ENCODE measurements at regions not wholly inside any gene's neighbourhood (a gene's known extent, or its start where the extent isn't known, plus 50 kb on each side); places are given as distances from the start of the nearest gene placed in this dataset.
"Not testable (repeated sequence)": the region's sequence is repeated elsewhere in the genome, so short reads cannot be mapped to it uniquely, and the experiment has no call there.

DNA sequence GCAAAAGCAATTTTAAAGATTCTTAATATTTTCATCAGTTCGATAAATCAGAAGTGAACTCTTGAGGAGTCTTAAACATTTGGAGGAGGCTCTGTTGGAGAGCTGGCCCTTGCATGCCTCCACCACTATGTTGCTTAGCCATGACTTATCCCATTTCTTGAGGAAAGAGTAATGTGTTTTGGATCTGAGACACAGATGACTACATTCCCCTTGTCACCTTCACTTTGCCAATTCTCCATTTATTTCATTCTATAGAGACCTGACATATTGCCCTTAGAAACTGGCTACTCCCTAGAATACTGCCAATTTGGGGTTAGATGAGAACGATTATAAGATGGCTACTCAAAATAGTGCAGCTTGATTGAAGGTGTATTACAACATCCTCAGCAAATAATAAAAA, 157.4 kb upstream of the TMEM260 start:
- DNase-seq (ENCODE audit: low spot score) = no peak

GRCh38 chr14:56422703-56423213, 156.8 kb upstream of the TMEM260 start:
- DNase-seq (ENCODE audit: low spot score) = peak; percentile 38

GRCh38 chr14:56423544-56423943, 156.1 kb upstream of the TMEM260 start:
- no peak for DNase-seq (ENCODE audit: low spot score)

DNA sequence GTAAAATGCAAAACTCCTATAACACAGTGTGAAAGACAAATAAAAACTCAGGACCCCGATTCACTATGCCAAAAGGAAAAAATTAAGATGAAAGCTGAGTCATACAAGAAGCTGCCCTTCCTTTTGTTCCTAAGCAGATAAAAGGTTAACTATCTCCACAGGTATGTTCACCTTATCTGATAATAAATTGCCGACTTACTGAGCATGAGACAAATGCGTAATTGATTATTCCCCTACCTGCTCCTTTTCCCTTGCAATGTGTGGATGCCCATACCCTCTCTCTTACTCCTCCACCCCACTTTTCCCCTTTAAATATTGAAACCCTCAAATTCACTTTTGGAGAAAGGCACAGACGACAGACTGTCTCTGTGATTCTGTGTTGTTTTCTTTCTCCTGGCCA, 148.6 kb upstream of the TMEM260 start:
- no peak for DNase-seq (ENCODE audit: low spot score)

- no peak for DNase-seq (ENCODE audit: low spot score)
Observed at GRCh38 chr14:56449670-56450213, 129.9 kb upstream of the TMEM260 start.

DNA sequence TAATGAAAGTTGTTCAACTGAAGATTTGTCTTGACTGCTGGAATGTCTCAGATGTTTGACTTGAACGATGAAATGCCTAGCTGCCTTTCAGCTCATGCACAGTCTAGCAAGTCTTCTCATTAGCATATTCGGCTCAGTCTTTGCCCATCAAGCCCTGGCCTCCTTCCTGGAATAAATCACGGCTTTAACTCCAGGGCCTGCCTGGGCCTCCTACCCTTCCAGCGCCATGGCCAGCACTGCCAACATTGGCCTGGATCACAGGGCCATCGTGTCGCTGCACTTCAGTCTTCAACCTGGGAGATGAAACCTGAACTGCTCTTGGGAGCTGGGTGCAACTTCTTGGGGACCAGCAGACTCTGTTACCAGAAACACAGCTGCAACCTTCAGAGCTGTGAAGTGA, 126.7 kb upstream of the TMEM260 start:
- no peak for DNase-seq (ENCODE audit: low spot score)

DNA sequence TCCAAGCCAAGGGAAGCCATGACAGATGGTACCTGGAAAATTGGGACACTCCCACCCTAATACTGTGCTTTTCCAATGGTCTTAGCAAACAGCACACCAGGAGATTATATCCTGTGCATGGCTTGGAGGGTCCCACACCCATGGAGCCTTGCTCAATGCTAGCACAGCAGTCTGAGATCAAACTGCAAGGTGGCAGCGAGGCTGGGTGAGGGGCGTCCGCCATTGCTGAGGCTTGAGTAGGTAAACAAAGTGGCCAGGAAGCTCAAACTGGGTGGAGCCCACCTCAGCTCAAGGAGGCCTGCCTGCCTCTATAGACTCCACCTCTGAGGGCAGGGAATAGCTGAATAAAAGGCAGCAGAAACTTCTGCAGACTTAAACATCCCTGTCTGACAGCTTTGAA, 124.9 kb upstream of the TMEM260 start:
- DNase-seq (ENCODE audit: low spot score) = not testable (repeated sequence)

DNA sequence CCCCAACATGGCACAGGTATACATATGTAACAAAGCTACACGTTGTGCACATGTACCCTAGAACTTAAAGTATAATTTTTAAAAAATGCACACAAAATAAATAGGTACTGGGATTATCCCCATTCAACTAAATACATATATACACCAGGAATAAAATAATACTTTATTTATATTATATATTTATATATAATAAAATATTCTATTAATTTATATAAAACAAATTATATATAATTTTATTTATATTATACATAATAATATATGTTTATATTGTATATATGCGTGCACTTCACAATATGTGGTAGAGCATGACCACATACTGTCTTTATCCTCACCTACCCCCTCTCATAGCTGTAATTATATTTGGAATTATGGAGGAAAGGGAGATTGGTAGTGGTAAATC, 119.1 kb upstream of the TMEM260 start:
- DNase-seq (ENCODE audit: low spot score) = no peak

DNA sequence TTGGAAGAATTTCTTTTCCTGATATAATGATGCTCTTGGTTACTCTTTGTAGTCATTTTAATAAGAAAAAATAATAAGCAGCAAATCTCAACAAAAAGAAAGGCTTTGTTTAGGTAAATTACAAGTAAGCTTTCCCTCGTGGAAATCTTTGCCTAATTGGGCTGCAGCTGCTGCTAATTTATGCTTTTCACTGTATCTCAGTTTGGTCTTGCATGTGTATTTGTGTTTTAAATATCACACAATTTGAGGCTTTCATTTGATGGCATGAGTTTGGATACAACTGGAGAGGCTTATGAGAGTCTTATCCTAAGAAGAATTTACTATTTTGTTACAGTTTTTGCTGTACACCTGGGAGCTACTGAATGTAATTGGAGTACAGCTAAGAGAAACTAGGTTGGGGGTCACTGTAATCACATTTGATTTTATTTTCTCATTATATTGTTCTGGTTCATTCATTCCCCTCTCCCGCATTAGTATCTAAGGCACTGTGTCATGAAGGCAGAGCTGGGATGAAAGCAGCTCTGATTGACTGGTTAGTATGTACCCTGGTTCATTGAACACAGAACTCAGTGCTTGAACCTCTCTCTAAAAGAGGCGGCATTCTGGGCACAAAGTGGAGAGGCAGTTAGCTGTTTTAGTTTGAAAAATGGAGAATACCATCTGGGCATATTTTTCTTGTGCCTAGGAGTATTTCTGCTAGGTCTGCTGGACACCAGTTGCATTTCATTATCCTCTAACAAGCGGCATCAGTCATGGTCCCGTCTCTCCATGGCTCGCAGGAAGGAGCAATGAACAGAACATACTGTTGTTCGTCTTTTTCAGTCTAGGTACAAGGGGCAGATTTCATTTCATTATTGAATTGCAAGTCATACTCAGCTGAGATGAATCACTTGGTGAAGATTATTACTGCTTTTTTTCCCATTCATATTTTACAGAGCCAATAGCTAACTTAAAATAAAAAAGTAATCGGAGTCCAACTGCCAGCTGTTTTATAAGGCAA, 118.0 kb upstream of the TMEM260 start:
- no peak for DNase-seq (ENCODE audit: low spot score)

- DNase-seq (ENCODE audit: low spot score) = no peak
Observed at GRCh38 chr14:56463271-56463890, 116.2 kb upstream of the TMEM260 start.

- no peak for DNase-seq (ENCODE audit: low spot score)
Observed at GRCh38 chr14:56471056-56471455, 108.5 kb upstream of the TMEM260 start.

DNA sequence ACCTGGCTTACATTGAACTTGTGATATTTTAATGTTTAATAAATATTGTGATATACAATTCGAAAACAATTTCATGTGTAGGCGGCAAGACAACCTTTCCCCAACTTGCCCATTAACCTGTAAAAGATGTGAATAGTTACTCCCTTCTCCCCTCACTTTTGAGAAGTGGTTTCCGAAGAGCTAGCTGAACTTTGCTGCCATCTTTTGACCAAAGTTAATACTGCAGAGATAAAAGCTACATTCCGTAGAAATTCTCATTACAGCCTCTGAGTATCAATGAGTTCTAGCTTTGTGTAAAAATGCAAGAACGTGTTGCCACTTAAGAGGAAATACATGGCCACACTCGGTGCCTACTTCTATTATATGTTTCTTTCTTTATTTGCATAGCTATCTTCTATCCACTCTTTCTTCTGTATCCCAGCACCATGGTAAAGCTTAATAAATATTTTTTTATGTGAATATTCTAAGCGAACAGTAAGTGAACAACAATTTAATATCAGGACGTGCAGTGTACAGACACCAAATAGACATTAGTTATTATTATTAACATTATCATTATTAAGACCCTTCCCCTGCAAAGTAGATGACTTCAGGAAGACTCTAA, 105.1 kb upstream of the TMEM260 start:
- peak; percentile 26 for DNase-seq (ENCODE audit: low spot score)

- peak; percentile 4 for DNase-seq (ENCODE audit: low spot score)
Observed at GRCh38 chr14:56482310-56482911, 97.2 kb upstream of the TMEM260 start.

- no peak for DNase-seq (ENCODE audit: low spot score)
Observed at GRCh38 chr14:56487090-56487667, 92.4 kb upstream of the TMEM260 start.

- DNase-seq (ENCODE audit: low spot score) = no peak
Observed at GRCh38 chr14:56487761-56488160, 91.8 kb upstream of the TMEM260 start.

DNA sequence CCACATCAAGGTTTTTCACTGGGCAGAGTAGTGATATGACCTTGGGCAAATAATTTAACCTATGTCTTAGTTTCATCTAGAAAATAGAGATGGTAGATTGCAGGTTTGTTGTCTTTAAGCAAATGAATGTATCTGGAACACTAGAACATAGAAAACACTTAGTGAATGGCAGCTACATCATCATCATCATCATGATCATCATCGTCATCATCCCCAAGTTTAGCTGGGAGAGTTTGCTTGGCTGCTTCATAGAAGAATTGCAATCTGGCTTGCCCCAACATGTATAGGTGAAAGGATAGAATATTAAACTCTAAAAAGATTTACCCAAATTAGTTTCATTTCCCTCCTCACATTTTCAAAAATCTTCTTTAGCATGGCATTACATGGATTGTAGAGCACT, 91.3 kb upstream of the TMEM260 start:
- DNase-seq (ENCODE audit: low spot score) = no peak

GRCh38 chr14:56490379-56490778, 89.2 kb upstream of the TMEM260 start:
- peak; percentile 5 for DNase-seq (ENCODE audit: low spot score)

- peak; percentile 14 for DNase-seq (ENCODE audit: low spot score)
Observed at GRCh38 chr14:56491299-56492285, 88.0 kb upstream of the TMEM260 start.

- no peak for DNase-seq (ENCODE audit: low spot score)
Observed at GRCh38 chr14:56494167-56494566, 85.4 kb upstream of the TMEM260 start.

DNA sequence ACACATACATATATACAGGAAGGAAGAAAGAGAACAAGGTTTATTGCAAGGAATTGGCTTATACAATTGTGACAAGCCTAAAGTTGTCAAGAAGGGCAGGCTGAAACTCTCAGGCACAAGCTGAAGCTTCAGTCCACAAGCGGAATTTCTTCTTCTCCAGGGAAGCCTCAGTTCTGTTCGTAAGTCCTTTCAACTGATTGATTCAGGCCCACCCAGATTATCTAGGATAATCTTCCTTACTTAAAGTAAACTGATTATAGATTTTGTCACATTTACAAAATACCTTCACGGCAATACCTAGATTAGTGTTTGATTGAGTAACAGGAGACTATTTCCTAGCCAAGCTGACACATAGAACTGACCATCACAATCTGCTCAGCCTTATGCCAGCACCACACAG, 81.5 kb upstream of the TMEM260 start:
- DNase-seq (ENCODE audit: low spot score) = no peak

All from germinal center (tissue), 1 donor.